T1000 (cell line): ENCODE measurements at regions not wholly inside any gene's neighbourhood (a gene's known extent, or its start where the extent isn't known, plus 50 kb on each side); places are given as distances from the start of the nearest gene placed in this dataset.

Experiments used
- DNase-seq: peaks from one replicate; lab custom pipeline; 2025; ENCODE audit warnings: mixed read lengths; lab: John Stamatoyannopoulos, UW

DNA sequence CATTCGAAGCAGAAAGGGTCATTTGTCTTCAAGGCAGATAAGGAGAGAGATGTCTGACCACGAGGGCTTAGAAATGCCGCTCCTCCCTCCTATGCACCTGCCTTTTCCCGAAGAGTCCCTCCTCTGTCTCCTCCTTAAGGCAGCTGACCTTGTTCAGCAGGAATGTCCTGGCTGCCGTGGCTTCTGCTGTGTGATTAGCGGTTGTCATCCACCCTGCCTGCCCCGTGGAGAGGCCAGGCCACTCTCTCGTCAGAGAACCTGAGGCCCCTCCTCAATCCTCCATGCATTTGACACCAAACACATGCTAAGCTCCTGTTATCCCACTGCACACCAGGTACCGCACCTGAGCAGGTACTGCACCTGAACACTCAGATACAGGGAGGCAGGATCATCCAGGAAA, 834.6 kb downstream of the TBC1D22A start:
- no peak for DNase-seq

- no peak for DNase-seq
These were observed 833.8 kb downstream of the TBC1D22A start for GRCh38 chr22:47596176-47596690.

DNA sequence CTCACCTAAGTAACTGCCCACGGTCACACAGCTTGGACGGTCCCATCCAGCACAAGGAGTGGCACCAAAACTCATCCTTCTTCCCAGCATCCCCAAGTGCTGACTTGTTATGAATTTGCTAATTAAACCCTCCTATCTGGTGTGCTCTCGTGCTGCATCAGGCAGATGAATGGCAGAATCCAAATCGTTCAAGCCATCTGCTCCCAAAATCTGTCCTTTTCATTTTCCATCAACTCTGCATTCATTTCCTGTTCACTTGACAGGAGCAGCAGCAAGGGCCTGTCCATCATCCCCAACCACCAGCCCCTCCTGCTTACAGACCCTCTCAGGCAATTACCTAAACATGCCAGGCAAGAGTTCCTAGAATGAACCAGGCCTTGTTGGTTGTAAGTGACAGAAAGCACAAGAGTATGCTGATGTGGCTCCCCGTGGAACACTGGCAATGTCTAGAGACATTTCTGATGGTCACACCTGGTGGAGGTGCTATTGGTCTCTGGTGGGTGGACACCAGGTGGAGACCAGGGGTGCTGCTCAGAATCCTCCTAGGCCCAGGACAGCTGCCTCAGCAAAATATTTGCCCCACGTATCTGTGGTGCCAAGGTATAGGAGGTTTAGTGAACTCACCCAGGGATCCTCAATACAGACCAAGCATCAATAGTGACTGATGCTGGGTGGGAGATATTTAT, 832.5 kb downstream of the TBC1D22A start:
- no peak for DNase-seq

DNA sequence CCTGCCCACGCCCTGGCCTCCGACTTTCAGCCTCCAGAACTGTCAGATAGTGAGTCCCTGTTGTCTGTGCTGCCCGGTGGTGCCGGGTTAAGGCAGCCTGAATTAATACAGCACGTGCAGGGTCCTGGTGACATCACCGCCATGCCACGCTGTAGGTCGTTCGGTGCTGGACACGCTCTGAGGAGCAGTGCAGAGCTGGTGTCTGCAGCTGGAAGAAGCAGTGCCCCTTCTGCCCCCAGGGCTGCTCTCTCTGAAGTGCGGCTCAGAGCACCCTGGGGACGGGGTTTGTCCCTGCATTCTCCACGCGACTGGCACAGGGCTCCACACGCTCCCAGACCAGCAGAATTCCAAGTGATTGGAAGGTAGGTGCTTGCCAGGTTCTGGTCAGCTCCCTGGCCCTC, 831.5 kb downstream of the TBC1D22A start:
- no peak for DNase-seq

DNA sequence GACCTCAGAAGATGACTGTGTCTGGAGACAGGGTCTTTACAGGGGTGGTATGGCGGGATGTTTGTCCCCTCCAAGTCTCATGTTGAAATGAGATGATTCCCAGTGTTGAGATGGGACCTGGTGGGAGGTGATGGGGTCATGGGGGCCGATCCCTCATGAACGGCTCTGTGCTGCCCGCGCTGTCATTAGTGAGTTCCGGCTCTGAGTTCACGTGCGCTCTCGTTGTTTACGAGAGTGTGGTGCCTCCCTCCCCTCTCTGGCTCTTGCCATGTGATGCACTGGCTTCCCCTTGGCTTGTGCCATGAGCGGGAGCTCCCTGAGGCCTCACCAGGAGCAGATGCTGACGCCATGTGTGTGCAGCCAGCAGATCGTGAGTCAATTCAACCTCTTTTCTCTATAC, 830.8 kb downstream of the TBC1D22A start:
- DNase-seq = no peak

DNA sequence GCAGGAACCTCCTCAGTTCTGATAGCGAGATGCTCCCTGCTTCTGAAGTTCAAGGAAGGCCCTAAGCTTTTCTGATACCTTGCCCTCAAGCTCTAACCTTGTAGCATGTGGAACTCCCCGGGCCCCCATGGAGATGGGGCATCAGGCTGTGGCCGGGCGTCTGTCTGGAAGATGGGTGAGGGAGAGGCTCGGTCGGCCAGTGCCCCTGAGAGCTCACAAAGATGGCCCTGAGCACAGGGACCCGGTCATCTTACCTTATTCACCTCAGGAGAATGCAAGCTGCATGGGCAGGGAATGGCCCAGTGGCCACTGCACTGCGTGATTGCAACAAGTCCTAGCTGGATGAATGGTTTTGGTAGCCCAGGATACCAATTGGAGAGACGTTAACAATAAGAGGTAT, 830.3 kb downstream of the TBC1D22A start:
- no peak for DNase-seq

GRCh38 chr22:47591709-47592108, 829.3 kb downstream of the TBC1D22A start:
- no peak for DNase-seq

DNA sequence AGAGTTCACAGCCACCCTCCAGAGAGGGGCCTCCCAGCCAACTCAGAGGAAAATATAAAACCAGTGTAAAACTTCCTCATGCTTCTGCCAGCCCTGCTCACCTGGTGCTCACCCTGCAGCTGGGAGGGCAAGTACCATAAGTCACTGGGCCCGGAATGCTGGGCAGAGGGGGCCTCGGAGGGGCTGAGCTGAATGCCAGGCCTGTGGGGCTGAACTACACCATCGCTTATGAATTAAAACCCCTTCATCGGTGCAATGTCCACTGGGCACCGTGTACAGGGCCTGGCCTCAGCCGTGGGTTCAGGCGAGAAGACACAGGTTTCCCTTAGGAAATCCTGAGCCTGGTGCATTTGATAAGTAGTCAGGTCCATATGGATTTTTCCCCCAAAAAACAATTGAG, 828.6 kb downstream of the TBC1D22A start:
- no peak for DNase-seq

GRCh38 chr22:47589271-47590250, 827.1 kb downstream of the TBC1D22A start:
- no peak for DNase-seq

DNA sequence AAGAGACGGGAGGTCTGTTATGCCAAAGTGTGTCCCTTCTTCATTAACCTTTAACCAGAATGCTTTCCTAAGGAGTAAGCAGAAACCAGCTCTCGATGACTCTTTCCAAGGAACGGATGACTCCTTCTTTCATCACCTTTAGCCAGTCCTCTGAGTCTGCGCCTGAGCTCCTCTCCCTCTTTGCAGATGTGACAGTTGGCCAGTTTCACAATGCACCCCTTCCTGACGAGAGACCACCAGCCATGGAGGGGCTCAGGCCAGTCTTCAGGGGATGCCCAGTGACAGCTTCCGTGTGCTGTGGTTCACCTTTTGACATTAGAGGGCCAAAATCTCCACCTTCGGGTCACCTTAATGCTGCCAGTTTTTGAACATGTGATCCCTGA, 826.1 kb downstream of the TBC1D22A start:
- no peak for DNase-seq

GRCh38 chr22:47587861-47588577, 825.6 kb downstream of the TBC1D22A start:
- no peak for DNase-seq

DNA sequence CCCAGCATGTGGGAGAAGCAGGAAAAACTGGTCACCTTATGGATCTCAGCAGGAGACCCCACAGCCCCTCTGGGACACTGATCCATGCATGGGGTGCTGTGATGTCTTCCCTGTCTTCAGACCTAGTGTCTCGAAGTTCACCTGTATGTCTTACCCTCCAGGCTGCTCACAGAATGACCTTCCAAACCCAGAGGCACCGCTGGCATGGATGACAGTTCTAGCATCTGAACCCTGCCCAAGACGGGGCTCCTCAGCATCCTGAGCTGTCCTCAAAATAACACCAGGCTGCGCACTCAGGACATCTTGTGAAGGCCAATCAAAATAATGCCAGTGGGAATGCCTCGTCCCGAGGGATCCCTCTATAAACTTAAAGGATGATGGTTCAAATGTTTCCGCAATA, 824.9 kb downstream of the TBC1D22A start:
- no peak for DNase-seq

GRCh38 chr22:47586946-47587345, 824.5 kb downstream of the TBC1D22A start:
- no peak for DNase-seq

GRCh38 chr22:47586038-47586437, 823.6 kb downstream of the TBC1D22A start:
- DNase-seq = no peak

GRCh38 chr22:47583959-47584562, 821.6 kb downstream of the TBC1D22A start:
- DNase-seq = no peak

DNA sequence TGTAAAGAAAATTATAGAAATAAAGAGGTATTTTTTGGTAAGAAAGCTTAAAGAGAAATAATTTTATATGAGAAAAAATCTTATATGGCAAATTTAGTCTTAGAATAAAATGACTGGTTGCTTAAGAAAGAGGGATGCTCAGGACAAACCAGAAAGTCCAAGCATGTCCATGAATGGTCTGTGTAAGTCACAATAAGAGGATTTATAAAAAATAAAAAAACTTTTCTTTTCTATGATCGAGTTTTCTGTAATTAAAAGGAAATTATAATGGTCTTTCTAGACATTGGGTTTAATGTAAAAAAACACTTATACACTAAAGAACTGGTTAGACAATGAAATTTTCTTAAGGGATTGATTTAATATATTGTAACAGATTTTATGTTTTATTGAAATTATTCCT, 819.6 kb downstream of the TBC1D22A start:
- DNase-seq = no peak

DNA sequence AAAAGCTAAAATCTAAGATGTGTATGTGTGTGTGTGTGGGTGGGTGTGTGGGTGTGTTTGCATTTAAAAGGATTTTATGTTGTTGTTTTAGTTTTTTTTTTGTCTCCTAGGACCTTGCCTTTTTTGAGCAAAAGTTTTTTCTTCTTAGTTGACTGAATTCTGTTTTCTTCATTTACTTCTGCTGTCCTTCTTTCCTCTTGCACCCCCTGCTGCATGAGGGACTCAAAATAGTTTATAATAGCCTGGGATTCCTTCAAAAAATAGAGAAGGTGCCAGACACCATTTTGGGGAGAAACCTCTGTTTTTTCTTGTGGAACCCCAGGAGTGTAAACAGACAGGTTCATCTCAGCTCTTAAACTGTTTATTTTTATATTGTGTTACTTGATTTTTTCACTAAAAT, 817.7 kb downstream of the TBC1D22A start:
- no peak for DNase-seq

DNA sequence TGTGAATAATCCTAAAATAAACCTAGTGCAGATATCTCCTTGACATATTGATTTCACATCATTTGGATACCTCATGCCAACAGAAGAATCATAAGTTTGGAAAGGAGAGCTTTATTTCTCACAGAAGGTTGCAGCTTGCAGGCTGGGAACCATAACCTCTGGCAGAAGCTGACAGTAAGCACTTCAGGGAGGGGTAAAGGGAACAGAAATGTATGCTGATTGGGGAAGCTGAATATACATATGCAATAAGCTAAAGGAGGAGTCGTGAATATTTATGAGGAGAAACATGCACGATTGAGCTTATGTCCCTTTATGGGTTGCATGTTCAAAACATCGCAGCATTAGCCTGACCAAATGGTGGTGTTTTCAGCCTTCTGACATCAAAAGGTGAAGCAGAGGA, 814.5 kb downstream of the TBC1D22A start:
- no peak for DNase-seq

- DNase-seq = no peak
These were observed 812.8 kb downstream of the TBC1D22A start for GRCh38 chr22:47575291-47575690.

DNA sequence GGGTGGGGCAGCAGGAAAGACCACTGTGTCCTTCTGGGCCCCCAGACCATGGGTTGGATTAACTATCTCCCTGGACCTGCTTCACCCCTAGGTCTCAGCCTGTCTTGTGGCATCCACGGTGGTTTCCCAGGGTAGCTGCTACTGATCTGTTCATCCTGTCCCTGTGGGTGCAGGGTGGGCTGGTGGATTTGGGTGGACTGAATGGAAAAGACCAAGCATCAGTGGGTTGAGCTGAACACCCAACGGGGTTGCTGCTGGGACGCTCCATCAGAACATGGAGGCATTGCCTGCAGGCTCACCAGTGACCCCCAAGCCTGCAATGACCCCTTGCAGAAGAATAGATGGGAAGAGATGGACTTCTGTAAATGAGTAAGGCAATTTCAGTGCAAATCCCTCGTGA, 812.1 kb downstream of the TBC1D22A start:
- DNase-seq = no peak

GRCh38 chr22:47573141-47573540, 810.7 kb downstream of the TBC1D22A start:
- DNase-seq = no peak

DNA sequence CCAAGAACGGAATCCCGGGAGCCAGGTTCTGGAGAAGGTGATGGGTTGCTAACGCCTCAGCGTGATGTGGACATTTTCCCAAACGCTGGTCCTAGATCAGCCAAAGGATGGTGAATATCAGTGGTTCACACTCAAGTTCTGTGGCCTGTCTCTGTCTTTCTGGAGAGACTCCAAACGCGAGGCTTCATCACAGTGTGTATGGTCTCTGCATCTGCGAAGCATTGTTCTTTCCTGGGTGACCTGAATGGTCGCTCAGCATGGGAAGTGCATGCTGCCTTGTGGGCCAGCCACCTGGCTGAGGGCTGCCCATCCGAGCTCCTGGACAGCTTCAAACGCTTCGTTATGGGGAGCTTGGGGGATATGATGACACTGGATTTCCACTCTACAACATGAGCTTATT, 810.0 kb downstream of the TBC1D22A start:
- no peak for DNase-seq
